Endothelial cell (in vitro differentiated cells): ENCODE measurements at regions not wholly inside any gene's neighbourhood (a gene's known extent, or its start where the extent isn't known, plus 50 kb on each side); places are given as distances from the start of the nearest gene placed in this dataset.
"Not testable (repeated sequence)": the region's sequence is repeated elsewhere in the genome, so short reads cannot be mapped to it uniquely, and the experiment has no call there.

Source experiments
- DNase-seq: peaks from one replicate; pipeline ENCODE4 v3.0.0; 2021; ENCODE audit warnings: low spot score
- H3K27ac Mint-ChIP-seq: one replicate; pipeline ENCODE4 v1.8.0; 2021; ENCODE audit warnings: mixed read lengths, inconsistent platforms; ENCODE audit not compliant: unreplicated experiment
- H3K27me3 Mint-ChIP-seq: one replicate; pipeline ENCODE4 v1.8.0; 2021; ENCODE audit warnings: mild to moderate bottlenecking, moderate library complexity, mixed read lengths, inconsistent platforms; ENCODE audit not compliant: unreplicated experiment
- H3K36me3 Mint-ChIP-seq: one replicate; pipeline ENCODE4 v1.8.0; 2021; ENCODE audit warnings: mild to moderate bottlenecking, low read depth, mixed read lengths, inconsistent platforms; ENCODE audit not compliant: unreplicated experiment
- H3K4me1 Mint-ChIP-seq: one replicate; pipeline ENCODE4 v1.8.0; 2021; ENCODE audit warnings: mild to moderate bottlenecking, mixed read lengths, inconsistent platforms; ENCODE audit not compliant: unreplicated experiment
- H3K4me3 Mint-ChIP-seq: one replicate; pipeline ENCODE4 v1.8.0; 2021; ENCODE audit warnings: mild to moderate bottlenecking, mixed read lengths, inconsistent platforms; ENCODE audit not compliant: unreplicated experiment
- H3K9me3 Mint-ChIP-seq: one replicate; pipeline ENCODE4 v1.8.0; 2021; ENCODE audit warnings: mixed read lengths, inconsistent platforms; ENCODE audit not compliant: unreplicated experiment
- TF ChIP-seq, protein P1 (sequence below): fragments of 200-600 bp; sonication (generic); IDR thresholded peaks from one replicate; pipeline ENCODE4 v1.5.0; 2021; ENCODE audit warnings: antibody characterized with exemption; ENCODE audit not compliant: unreplicated experiment

DNA sequence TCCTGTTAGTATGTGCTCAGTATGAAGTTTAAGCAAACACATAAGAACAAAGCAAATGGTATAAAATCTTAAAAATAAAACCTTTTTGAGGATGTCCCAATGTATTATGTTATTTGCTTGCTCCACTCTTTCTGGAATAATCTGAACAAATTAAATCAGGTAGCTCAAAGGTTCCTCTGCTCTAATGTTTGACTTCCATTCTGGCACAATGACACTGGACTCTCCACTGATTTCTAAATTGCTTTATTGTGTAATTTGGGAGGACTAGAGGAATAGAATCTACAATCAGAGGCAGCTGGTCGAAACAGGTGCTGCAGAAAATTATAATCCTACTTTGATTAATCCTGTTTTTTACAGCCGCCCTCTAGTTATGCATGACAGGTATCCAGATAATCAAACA is 523.7 kb upstream of the FOXG1 start:
- H3K27me3 Mint-ChIP-seq: no peaks in the 10 kb centered on the region
- no peak overlapping the region for H3K27ac Mint-ChIP-seq
- H3K4me3 Mint-ChIP-seq: no peak overlapping the region
- H3K36me3 Mint-ChIP-seq: no peaks in the 10 kb centered on the region
- H3K9me3 Mint-ChIP-seq: peaks cover 6% of the 10 kb centered on the region
- H3K4me1 Mint-ChIP-seq: no peaks in the 10 kb centered on the region
- no peak for DNase-seq
- TF ChIP-seq, protein P1, sequence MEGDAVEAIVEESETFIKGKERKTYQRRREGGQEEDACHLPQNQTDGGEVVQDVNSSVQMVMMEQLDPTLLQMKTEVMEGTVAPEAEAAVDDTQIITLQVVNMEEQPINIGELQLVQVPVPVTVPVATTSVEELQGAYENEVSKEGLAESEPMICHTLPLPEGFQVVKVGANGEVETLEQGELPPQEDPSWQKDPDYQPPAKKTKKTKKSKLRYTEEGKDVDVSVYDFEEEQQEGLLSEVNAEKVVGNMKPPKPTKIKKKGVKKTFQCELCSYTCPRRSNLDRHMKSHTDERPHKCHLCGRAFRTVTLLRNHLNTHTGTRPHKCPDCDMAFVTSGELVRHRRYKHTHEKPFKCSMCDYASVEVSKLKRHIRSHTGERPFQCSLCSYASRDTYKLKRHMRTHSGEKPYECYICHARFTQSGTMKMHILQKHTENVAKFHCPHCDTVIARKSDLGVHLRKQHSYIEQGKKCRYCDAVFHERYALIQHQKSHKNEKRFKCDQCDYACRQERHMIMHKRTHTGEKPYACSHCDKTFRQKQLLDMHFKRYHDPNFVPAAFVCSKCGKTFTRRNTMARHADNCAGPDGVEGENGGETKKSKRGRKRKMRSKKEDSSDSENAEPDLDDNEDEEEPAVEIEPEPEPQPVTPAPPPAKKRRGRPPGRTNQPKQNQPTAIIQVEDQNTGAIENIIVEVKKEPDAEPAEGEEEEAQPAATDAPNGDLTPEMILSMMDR: no peak

DNA sequence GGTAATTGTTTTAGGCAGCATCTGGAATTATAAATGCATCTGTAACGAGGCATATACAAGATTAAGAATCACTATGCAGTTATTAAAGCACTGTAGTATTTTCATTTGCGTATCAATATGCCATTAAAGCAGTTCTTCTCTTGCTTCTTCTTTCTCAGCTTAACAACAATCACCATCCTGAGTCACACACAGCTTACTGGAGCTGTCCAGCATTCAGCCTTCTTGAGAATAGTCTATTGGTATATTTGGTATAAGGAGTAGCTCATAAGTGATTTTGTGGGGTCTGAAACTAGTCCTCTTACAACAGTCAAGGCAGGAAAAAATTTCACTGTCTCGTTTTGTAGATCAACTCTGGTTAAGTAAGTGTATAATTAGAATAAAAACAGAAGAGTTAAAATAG is 523.0 kb upstream of the FOXG1 start:
- no peaks in the 10 kb centered on the region for H3K27me3 Mint-ChIP-seq
- H3K9me3 Mint-ChIP-seq: peaks cover 6% of the 10 kb centered on the region
- TF ChIP-seq, protein P1: no peak
- H3K4me1 Mint-ChIP-seq: no peaks in the 10 kb centered on the region
- H3K27ac Mint-ChIP-seq: no peak overlapping the region
- H3K4me3 Mint-ChIP-seq: no peak overlapping the region
- no peaks in the 10 kb centered on the region for H3K36me3 Mint-ChIP-seq
- DNase-seq: no peak

DNA sequence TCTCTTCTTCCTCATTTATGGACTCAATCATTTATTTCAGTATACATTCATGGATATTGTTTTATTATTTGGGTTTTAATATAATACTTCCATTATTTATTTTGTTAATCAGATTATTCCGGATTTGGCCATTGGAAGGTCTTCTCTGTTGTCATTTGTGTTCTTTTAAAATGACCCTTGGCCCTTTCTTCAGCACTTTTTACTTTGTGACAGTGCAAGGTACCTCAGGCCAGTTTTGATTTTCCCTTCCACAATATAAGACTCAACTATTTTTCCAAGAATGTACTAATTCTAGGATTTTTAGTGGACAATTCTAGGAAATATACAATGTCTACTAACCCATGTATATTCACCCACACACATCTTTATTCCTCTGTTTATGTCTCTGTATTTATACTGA is 521.4 kb upstream of the FOXG1 start:
- no peak for DNase-seq
- H3K4me3 Mint-ChIP-seq: no peak overlapping the region
- TF ChIP-seq, protein P1: no peak
- H3K27me3 Mint-ChIP-seq: no peaks in the 10 kb centered on the region
- H3K9me3 Mint-ChIP-seq: no peaks in the 10 kb centered on the region
- H3K4me1 Mint-ChIP-seq: no peaks in the 10 kb centered on the region
- H3K27ac Mint-ChIP-seq: no peak overlapping the region
- no peaks in the 10 kb centered on the region for H3K36me3 Mint-ChIP-seq

DNA sequence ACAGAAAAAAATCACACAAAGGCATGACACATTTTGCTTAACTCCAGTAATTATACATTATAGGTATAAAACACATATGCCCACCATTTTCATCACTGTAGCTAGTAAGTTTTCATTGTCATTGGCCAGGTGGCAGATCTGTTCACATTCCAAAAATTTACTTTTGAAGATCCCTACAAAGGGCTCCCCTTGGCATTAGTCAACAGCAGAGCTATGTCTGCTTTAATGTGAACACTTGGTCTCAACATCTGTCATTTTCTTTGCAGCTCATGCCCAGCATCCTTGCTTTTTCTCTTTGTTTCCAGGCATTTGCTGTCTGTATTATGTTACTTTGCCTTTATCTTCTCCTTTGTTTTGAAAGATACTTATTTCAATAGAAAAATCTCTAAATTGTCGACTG is 519.1 kb upstream of the FOXG1 start:
- no peaks in the 10 kb centered on the region for H3K4me1 Mint-ChIP-seq
- H3K9me3 Mint-ChIP-seq: no peaks in the 10 kb centered on the region
- TF ChIP-seq, protein P1: no peak
- no peaks in the 10 kb centered on the region for H3K36me3 Mint-ChIP-seq
- H3K27ac Mint-ChIP-seq: no peak overlapping the region
- no peak for DNase-seq
- no peak overlapping the region for H3K4me3 Mint-ChIP-seq
- no peaks in the 10 kb centered on the region for H3K27me3 Mint-ChIP-seq

DNA sequence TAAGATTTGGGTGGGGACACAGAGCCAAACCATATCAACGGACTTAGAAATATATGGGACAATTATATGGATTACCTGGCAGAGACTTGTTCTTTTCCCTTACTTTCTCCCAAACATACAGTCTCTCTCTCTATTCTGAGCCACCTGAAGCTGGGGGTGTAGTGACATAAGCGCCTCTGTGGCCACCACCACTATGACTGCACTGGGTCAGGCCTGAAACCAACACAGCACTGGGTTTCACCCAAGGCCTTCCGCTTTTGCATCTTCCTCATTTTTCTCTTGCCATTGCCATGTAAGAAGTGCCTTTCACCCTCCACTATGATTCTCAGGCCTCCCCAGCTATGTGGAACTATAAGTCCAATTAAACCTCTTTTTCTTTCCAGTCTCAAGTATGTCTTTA is 514.5 kb upstream of the FOXG1 start:
- H3K9me3 Mint-ChIP-seq, H3K4me3 Mint-ChIP-seq, DNase-seq, H3K36me3 Mint-ChIP-seq, H3K4me1 Mint-ChIP-seq, H3K27me3 Mint-ChIP-seq, H3K27ac Mint-ChIP-seq: not testable (repeated sequence)

DNA sequence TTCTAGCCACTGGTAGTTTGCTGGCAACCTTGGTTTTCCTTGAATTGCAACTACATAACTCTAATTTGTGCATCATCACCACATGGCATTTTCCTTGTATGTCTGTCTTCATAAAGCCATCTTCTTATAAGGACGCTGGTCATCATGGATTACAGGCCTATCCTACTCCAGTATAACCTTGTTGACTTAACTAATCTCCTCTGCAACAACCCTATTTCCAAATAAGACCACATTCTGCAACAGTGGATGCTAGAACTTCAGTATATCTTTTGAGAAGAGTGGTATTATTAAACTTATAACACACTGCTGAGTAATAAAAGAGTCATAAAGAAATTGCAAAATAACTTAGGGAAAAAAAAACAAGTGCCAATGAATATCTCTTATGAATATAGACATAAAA is 511.8 kb upstream of the FOXG1 start:
- H3K9me3 Mint-ChIP-seq: no peaks in the 10 kb centered on the region
- H3K4me3 Mint-ChIP-seq: no peak overlapping the region
- TF ChIP-seq, protein P1: no peak
- no peaks in the 10 kb centered on the region for H3K4me1 Mint-ChIP-seq
- H3K27me3 Mint-ChIP-seq: no peaks in the 10 kb centered on the region
- no peak overlapping the region for H3K27ac Mint-ChIP-seq
- DNase-seq: no peak
- H3K36me3 Mint-ChIP-seq: no peaks in the 10 kb centered on the region
